Nephron (organoid): ENCODE measurements at regions not wholly inside any gene's neighbourhood (a gene's known extent, or its start where the extent isn't known, plus 50 kb on each side); places are given as distances from the start of the nearest gene placed in this dataset.
A peak's percentile ranks its signal among the peaks of the same experiment; 100 is the strongest.
"Not testable (repeated sequence)": the region's sequence is repeated elsewhere in the genome, so short reads cannot be mapped to it uniquely, and the experiment has no call there.

ENCODE experiments used
- H3K27ac Mint-ChIP-seq, 3 experiments: 2 replicates each; pipeline ENCODE4 v1.8.0; 2020; ENCODE audit warnings: mixed read lengths in 3 of 3, mild to moderate bottlenecking in 2 of 3, moderate library complexity in 1 of 3
- H3K27me3 Mint-ChIP-seq: 2 replicates; pipeline ENCODE4 v1.8.0; 2021; ENCODE audit warnings: low read depth, mild to moderate bottlenecking, moderate library complexity, mixed read lengths
- H3K36me3 Mint-ChIP-seq: 2 replicates; pipeline ENCODE4 v1.8.0; 2020; ENCODE audit warnings: low read depth, mixed read lengths
- H3K4me1 Mint-ChIP-seq: 2 replicates; pipeline ENCODE4 v1.8.0; 2020; ENCODE audit warnings: mixed read lengths
- H3K4me3 Mint-ChIP-seq, 3 experiments: 2 replicates each; pipeline ENCODE4 v1.8.0; 2020; ENCODE audit warnings: mild to moderate bottlenecking in 3 of 3, mixed read lengths in 3 of 3, moderate library complexity in 2 of 3
- H3K9me3 Mint-ChIP-seq: 2 replicates; pipeline ENCODE4 v1.8.0; 2020; ENCODE audit warnings: mixed read lengths
- CTCF ChIP-seq, 3 experiments: fragments of 200-600 bp; sonication (generic); IDR thresholded peaks; one replicate each; pipeline ENCODE4 v1.5.0; 2021; ENCODE audit warnings: antibody characterized with exemption in 3 of 3; ENCODE audit not compliant: unreplicated experiment in 3 of 3

GRCh38 chr21:36260802-36261201 lies 59.2 kb upstream of the MORC3 start:
- Mint-ChIP-seq H3K9me3 (no peaks in the 10 kb centered on the region), H3K36me3 (peaks cover 14% of the 10 kb centered on the region), H3K4me1 (peaks cover 4% of the 10 kb centered on the region), H3K27ac (peak overlapping the region; percentile 86 to 98 (median 91)), H3K27me3 (no peaks in the 10 kb centered on the region), H3K4me3 (peak overlapping the region; percentile 51 to 84 (median 82))
- peak in 1 of 3 experiments; percentile 7 for TF ChIP-seq CTCF (IDR thresholded peaks at IDR 0.05; ENCODE audit: unreplicated experiment in 3 of 3)

GRCh38 chr21:36261459-36261858 lies 58.5 kb upstream of the MORC3 start:
- no peak for TF ChIP-seq CTCF (IDR thresholded peaks at IDR 0.05; ENCODE audit: unreplicated experiment in 3 of 3)
- Mint-ChIP-seq H3K4me1 (peaks cover 5% of the 10 kb centered on the region), H3K27ac (no peak overlapping the region), H3K36me3 (peaks cover 14% of the 10 kb centered on the region), H3K4me3 (no peak overlapping the region), H3K27me3 (no peaks in the 10 kb centered on the region), H3K9me3 (no peaks in the 10 kb centered on the region)

GRCh38 chr21:36263797-36264196 lies 56.2 kb upstream of the MORC3 start:
- H3K27ac Mint-ChIP-seq = no peak overlapping the region

GRCh38 chr21:36265431-36265830 lies 54.6 kb upstream of the MORC3 start:
- no peak for TF ChIP-seq CTCF (IDR thresholded peaks at IDR 0.05; ENCODE audit: unreplicated experiment in 3 of 3)
- peaks cover 15% of the 10 kb centered on the region for H3K36me3 Mint-ChIP-seq
- H3K4me3 Mint-ChIP-seq = no peak overlapping the region
- no peaks in the 10 kb centered on the region for H3K27me3 Mint-ChIP-seq
- H3K4me1 Mint-ChIP-seq = peaks cover 5% of the 10 kb centered on the region
- peaks cover 5% of the 10 kb centered on the region for H3K9me3 Mint-ChIP-seq
- no peak overlapping the region for H3K27ac Mint-ChIP-seq

More at GRCh38 chr21:36263797-36264196, 56.2 kb upstream of the MORC3 start:
- Mint-ChIP-seq H3K27me3 (no peaks in the 10 kb centered on the region), H3K4me3 (no peak overlapping the region), H3K36me3 (peaks cover 12% of the 10 kb centered on the region), H3K9me3 (peaks cover 5% of the 10 kb centered on the region), H3K4me1 (peaks cover 5% of the 10 kb centered on the region)
- TF ChIP-seq CTCF (IDR thresholded peaks at IDR 0.05; ENCODE audit: unreplicated experiment in 3 of 3) = no peak

GRCh38 chr21:36267828-36268227 lies 52.2 kb upstream of the MORC3 start:
- H3K9me3 Mint-ChIP-seq, H3K4me1 Mint-ChIP-seq, H3K4me3 Mint-ChIP-seq, H3K27ac Mint-ChIP-seq, H3K27me3 Mint-ChIP-seq: not testable (repeated sequence)
- peaks cover 20% of the 10 kb centered on the region for H3K36me3 Mint-ChIP-seq

GRCh38 chr21:36268264-36268663 lies 51.7 kb upstream of the MORC3 start:
- peaks cover 20% of the 10 kb centered on the region for H3K36me3 Mint-ChIP-seq
- not testable (repeated sequence) for H3K27me3 Mint-ChIP-seq, H3K27ac Mint-ChIP-seq, H3K4me3 Mint-ChIP-seq, H3K9me3 Mint-ChIP-seq, H3K4me1 Mint-ChIP-seq
